Cardiac muscle cell (in vitro differentiated cells and primary cell): ENCODE measurements at regions not wholly inside any gene's neighbourhood (a gene's known extent, or its start where the extent isn't known, plus 50 kb on each side); places are given as distances from the start of the nearest gene placed in this dataset.

Source experiments
- DNase-seq, 2 donors: peaks; one replicate each; pipeline versions ENCODE4 v3.0.0 to v3.0.0-alpha.2; 2010 to 2017; ENCODE audit warnings: low read depth in 1 of 2, low spot score in 1 of 2
- H3K27ac ChIP-seq: fragments of 200-600 bp; sonication (generic); 2 replicates; pipeline ENCODE4 v1.5.1; 2016
- H3K27me3 ChIP-seq: fragments of 200-600 bp; sonication (generic); 2 replicates; pipeline ENCODE4 v1.6.0; 2016; ENCODE audit warnings: control low read depth
- H3K36me3 ChIP-seq: fragments of 200-600 bp; sonication (generic); 2 replicates; pipeline ENCODE4 v1.5.1; 2016; ENCODE audit warnings: control low read depth
- H3K4me1 ChIP-seq: fragments of 200-600 bp; sonication (generic); 2 replicates; pipeline ENCODE4 v1.8.1; 2017; ENCODE audit warnings: low read depth, mild to moderate bottlenecking, mixed run types
- H3K4me3 ChIP-seq: fragments of 200-600 bp; sonication (generic); 2 replicates; pipeline ENCODE4 v1.5.1; 2016; ENCODE audit warnings: mild to moderate bottlenecking
- H3K9me3 ChIP-seq: fragments of 200-600 bp; sonication (generic); 2 replicates; pipeline ENCODE4 v1.5.1; 2017; ENCODE audit warnings: low read depth, mild to moderate bottlenecking, control low read depth
- TF ChIP-seq, protein P1 (sequence below): IDR thresholded peaks from 2 replicates; pipeline ENCODE4 v1.5.1; 2012; ENCODE audit warnings: low read depth, mild to moderate bottlenecking, low read length

- Histone ChIP-seq H3K9me3 (no peaks in the 10 kb centered on the region), H3K4me1 (peaks cover 12% of the 10 kb centered on the region), H3K27me3 (no peaks in the 10 kb centered on the region), H3K27ac (no peak overlapping the region), H3K36me3 (no peaks in the 10 kb centered on the region), H3K4me3 (no peak overlapping the region)
- DNase-seq = peak in 1 of 2 donors; percentile 18
- TF ChIP-seq, protein P1, sequence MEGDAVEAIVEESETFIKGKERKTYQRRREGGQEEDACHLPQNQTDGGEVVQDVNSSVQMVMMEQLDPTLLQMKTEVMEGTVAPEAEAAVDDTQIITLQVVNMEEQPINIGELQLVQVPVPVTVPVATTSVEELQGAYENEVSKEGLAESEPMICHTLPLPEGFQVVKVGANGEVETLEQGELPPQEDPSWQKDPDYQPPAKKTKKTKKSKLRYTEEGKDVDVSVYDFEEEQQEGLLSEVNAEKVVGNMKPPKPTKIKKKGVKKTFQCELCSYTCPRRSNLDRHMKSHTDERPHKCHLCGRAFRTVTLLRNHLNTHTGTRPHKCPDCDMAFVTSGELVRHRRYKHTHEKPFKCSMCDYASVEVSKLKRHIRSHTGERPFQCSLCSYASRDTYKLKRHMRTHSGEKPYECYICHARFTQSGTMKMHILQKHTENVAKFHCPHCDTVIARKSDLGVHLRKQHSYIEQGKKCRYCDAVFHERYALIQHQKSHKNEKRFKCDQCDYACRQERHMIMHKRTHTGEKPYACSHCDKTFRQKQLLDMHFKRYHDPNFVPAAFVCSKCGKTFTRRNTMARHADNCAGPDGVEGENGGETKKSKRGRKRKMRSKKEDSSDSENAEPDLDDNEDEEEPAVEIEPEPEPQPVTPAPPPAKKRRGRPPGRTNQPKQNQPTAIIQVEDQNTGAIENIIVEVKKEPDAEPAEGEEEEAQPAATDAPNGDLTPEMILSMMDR = no peak
These were observed 93.8 kb downstream of the TMEM215 start for GRCh38 chr9:32877103-32877502.

- Histone ChIP-seq H3K4me3 (no peak overlapping the region), H3K27ac (no peak overlapping the region), H3K9me3 (no peaks in the 10 kb centered on the region), H3K27me3 (no peaks in the 10 kb centered on the region), H3K36me3 (no peaks in the 10 kb centered on the region), H3K4me1 (peaks cover 16% of the 10 kb centered on the region)
- TF ChIP-seq, protein P1 = no peak
- no peak for DNase-seq
These were observed 94.4 kb downstream of the TMEM215 start for GRCh38 chr9:32877639-32878217.

DNA sequence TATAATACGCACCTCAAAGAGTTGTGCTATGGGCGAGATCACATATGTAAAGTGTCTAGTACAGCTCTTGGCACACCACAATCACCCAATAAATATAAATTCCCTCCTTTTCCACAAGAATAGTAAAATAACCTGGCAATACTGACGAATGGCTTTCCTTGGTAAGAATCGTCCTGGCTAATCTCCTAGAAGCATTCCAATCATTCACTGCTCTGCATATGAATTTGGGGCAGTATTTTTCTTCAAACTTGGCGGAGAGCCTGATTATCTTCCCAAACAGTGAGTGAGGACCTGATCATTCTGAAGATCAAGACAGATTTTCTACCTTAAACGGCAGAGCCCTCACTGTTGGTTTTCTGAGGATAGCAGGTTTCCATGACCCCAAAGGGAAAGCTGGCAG is 96.0 kb downstream of the TMEM215 start:
- H3K27me3 ChIP-seq = no peaks in the 10 kb centered on the region
- no peak overlapping the region for H3K27ac ChIP-seq
- H3K36me3 ChIP-seq = no peaks in the 10 kb centered on the region
- peaks cover 18% of the 10 kb centered on the region for H3K4me1 ChIP-seq
- no peak overlapping the region for H3K4me3 ChIP-seq
- TF ChIP-seq, protein P1 = no peak
- no peak for DNase-seq
- no peaks in the 10 kb centered on the region for H3K9me3 ChIP-seq

DNA sequence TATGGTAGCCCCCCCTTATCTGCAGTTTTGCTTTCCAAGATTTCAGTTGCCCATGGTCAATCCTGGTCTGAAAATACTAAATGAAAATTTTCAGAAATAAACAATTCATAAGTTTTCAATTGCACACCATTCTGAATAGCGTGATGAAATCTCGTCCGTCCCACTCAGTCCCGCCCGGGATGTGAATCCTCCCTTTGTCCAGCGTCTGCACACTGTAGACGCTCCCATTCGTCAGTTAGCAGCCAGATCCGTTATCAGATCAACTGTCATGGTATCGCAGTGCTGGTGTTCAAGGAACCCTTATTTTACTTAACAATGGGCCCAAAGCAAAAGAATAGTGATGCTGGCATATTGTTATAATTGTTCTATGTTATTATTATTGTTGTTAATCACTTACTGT is 98.6 kb downstream of the TMEM215 start:
- Histone ChIP-seq H3K27ac (no peak overlapping the region), H3K4me1 (peaks cover 15% of the 10 kb centered on the region), H3K36me3 (no peaks in the 10 kb centered on the region), H3K9me3 (no peaks in the 10 kb centered on the region), H3K4me3 (no peak overlapping the region), H3K27me3 (no peaks in the 10 kb centered on the region)
- DNase-seq = no peak
- TF ChIP-seq, protein P1 = no peak

DNA sequence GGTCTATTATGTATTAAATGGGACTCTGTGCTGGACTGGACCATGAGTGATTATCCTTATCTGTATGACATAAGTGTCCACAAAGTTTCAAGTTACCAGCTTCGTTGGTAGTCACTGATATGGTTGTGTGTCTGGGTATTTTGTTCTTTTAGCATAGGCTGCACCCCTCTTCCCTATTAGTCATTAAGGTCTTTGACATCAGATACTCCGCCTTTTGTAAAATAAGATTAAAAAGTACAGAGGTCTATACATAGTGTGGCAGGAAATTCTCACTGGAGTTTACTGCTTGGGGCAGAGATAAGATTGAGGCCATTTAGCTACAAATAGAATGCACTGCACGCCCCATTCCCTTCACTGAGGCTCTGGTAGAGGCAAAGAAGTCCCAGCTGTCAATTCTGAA is 99.4 kb downstream of the TMEM215 start:
- DNase-seq = no peak
- no peak overlapping the region for H3K27ac ChIP-seq
- no peak overlapping the region for H3K4me3 ChIP-seq

More for the DNA sequence above, 99.4 kb downstream of the TMEM215 start:
- H3K4me1 ChIP-seq = peaks cover 9% of the 10 kb centered on the region
- H3K27me3 ChIP-seq = no peaks in the 10 kb centered on the region
- H3K9me3 ChIP-seq = no peaks in the 10 kb centered on the region
- no peaks in the 10 kb centered on the region for H3K36me3 ChIP-seq
- TF ChIP-seq, protein P1 = no peak
